Suprapubic skin (tissue), 4 donors: ENCODE measurements at regions not wholly inside any gene's neighbourhood (a gene's known extent, or its start where the extent isn't known, plus 50 kb on each side); places are given as distances from the start of the nearest gene placed in this dataset.

Experiments
- DNase-seq, 2 donors: peaks; one replicate each; pipeline ENCODE4 v3.0.0-alpha.2; 2019; ENCODE audit warnings: low spot score in 2 of 2
- H3K27ac ChIP-seq: fragments of 200-600 bp; sonication (generic); one replicate; pipeline ENCODE4 v1.5.1; 2019
- H3K27me3 ChIP-seq: fragments of 200-600 bp; sonication (generic); one replicate; pipeline ENCODE4 v1.5.1; 2019
- H3K36me3 ChIP-seq: fragments of 200-600 bp; sonication (generic); one replicate; pipeline ENCODE4 v1.5.1; 2019
- H3K4me1 ChIP-seq: fragments of 200-600 bp; sonication (generic); one replicate; pipeline ENCODE4 v1.5.1; 2019
- H3K4me3 ChIP-seq: fragments of 200-600 bp; sonication (generic); one replicate; pipeline ENCODE4 v1.5.1; 2019; ENCODE audit warnings: mild to moderate bottlenecking
- H3K9me3 ChIP-seq: fragments of 200-600 bp; sonication (generic); one replicate; pipeline ENCODE4 v1.5.1; 2019
- EP300 ChIP-seq: sonication (generic); formaldehyde crosslinking; IDR thresholded peaks from one replicate; pipeline ENCODE4 v1.6.1; 2017; ENCODE audit warnings: antibody characterized with exemption
- POLR2A ChIP-seq, 2 donors: fragments of 450-650 bp; IDR thresholded peaks; one replicate each; pipeline ENCODE4 v1.6.1; 2017; ENCODE audit warnings: antibody characterized with exemption in 2 of 2, mild to moderate bottlenecking in 2 of 2, moderate library complexity in 2 of 2
- POLR2AphosphoS5 ChIP-seq, 3 donors: sonication (generic); formaldehyde crosslinking; IDR thresholded peaks; one replicate each; pipeline ENCODE4 v1.6.1; 2017; ENCODE audit warnings: antibody characterized with exemption in 3 of 3
- WGBS: methylation state at CpG from one replicate; pipeline ENCODE4 v1.1.5; 2018; 5-methylcytosine and 5-hydroxymethylcytosine counted together
- TF ChIP-seq, protein P1 (sequence below), 2 donors: fragments of 200-600 bp in 1 of 2; fragments of 450-650 bp in 1 of 2; sonication (generic) in 1 of 2; IDR thresholded peaks; one replicate each; pipeline ENCODE4 v1.5.1; 2016 to 2019; ENCODE audit warnings: antibody characterized with exemption in 2 of 2, mild to moderate bottlenecking in 1 of 2, moderate library complexity in 1 of 2

DNA sequence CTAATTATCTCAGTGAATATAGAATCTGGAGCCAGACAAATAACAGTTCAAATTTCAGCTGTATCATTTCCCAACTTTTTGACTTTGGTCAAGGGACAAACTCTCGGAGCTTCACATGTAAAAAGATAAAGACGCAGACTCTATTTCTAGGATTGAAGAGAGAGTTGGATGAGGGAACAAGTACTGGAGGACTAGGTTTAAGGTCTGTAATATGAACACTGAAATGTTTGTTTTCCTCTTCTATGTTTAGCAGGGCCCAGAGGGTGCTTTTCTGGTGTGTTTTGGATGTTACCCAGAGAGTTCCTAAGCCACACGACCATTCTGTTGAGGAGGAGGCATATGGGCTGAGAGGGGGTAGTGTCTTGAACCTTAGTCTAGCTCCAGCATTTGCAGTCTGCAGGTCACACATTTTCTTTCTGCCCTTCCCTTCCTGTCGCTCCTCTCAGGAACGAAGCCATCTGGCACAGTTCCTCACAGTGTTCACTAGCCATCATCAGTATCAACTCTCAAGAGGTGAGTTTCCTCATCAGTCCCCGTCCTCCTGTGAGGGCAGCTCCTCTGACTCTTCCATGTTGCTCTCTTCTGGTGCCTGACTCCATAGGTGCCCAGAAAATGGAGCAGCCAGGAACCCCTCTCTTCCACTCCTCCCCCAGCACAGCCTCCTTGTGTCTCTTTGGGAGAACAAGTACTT lies 250.1 kb downstream of the SQOR start:
- TF ChIP-seq POLR2AphosphoS5 (IDR thresholded peaks at IDR 0.05) (no peak), POLR2A (IDR thresholded peaks at IDR 0.05) (no peak), EP300 (no peak)
- TF ChIP-seq, protein P1, sequence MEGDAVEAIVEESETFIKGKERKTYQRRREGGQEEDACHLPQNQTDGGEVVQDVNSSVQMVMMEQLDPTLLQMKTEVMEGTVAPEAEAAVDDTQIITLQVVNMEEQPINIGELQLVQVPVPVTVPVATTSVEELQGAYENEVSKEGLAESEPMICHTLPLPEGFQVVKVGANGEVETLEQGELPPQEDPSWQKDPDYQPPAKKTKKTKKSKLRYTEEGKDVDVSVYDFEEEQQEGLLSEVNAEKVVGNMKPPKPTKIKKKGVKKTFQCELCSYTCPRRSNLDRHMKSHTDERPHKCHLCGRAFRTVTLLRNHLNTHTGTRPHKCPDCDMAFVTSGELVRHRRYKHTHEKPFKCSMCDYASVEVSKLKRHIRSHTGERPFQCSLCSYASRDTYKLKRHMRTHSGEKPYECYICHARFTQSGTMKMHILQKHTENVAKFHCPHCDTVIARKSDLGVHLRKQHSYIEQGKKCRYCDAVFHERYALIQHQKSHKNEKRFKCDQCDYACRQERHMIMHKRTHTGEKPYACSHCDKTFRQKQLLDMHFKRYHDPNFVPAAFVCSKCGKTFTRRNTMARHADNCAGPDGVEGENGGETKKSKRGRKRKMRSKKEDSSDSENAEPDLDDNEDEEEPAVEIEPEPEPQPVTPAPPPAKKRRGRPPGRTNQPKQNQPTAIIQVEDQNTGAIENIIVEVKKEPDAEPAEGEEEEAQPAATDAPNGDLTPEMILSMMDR (IDR thresholded peaks at IDR 0.05), result no peak
- H3K36me3 ChIP-seq, result no peaks in the 10 kb centered on the region
- H3K27ac ChIP-seq, result no peak overlapping the region
- H3K27me3 ChIP-seq, result no peaks in the 10 kb centered on the region
- no peaks in the 10 kb centered on the region for H3K9me3 ChIP-seq
- 66% methylated on average over 6 of the region's 6 CpGs for WGBS
- no peak overlapping the region for H3K4me3 ChIP-seq
- H3K4me1 ChIP-seq, result no peaks in the 10 kb centered on the region
- DNase-seq, result no peak

DNA sequence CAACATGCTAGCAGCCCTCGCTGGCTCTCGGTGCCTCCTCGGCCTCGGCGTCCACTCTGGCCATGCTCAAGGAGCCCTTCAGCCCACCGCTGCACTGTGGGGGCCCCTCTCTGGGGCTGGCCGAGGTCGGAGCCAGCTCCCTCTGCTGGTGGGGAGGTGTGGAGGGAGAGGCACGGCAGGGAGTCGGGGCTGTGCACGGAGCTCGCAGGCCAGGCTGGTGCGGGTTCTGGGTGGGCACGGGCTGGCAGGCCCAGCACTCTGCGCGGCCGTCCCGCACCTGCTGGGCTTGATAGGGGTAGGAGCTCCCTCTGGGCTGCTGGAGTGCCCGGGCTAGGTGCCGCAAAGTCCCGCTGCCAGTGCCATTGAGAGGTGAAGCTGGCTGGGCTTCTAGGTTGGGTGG lies 251.0 kb downstream of the SQOR start:
- H3K4me1 ChIP-seq, result no peaks in the 10 kb centered on the region
- DNase-seq, result no peak

DNA sequence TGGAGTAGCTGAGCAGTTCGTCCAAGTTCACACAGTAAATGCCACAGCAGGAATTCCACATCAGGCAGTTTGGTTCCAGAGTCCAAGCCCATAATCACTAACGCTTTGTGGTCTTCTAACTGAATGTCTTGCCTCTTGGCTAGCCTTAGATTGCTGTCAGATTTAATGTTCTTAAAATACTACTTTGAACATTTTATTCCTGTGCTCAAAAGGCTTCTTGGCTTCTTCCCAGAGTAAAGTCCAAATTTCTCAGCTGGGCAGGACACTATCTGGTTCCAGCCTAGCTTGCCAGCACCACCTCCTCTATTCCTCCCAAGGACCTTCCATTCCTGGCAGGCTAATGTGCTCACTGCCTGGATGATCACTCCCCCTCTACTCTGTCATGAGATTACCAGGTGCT lies 256.9 kb downstream of the SQOR start:
- H3K27ac ChIP-seq, result no peak overlapping the region
- H3K27me3 ChIP-seq, result no peaks in the 10 kb centered on the region
- TF ChIP-seq POLR2AphosphoS5 (IDR thresholded peaks at IDR 0.05) (no peak), EP300 (no peak)
- TF ChIP-seq, protein P1 (IDR thresholded peaks at IDR 0.05), result no peak
- WGBS, result 37% methylated on average over 2 of the region's 2 CpGs
- H3K9me3 ChIP-seq, result no peaks in the 10 kb centered on the region
- no peaks in the 10 kb centered on the region for H3K4me1 ChIP-seq
- no peak overlapping the region for H3K4me3 ChIP-seq
- no peak for DNase-seq
- no peaks in the 10 kb centered on the region for H3K36me3 ChIP-seq

More for the DNA sequence above, 251.0 kb downstream of the SQOR start:
- H3K4me3 ChIP-seq, result no peak overlapping the region
- no peaks in the 10 kb centered on the region for H3K36me3 ChIP-seq
- TF ChIP-seq EP300 (no peak), POLR2A (IDR thresholded peaks at IDR 0.05) (no peak), POLR2AphosphoS5 (IDR thresholded peaks at IDR 0.05) (no peak)
- TF ChIP-seq, protein P1 (IDR thresholded peaks at IDR 0.05), result no peak
- H3K9me3 ChIP-seq, result no peaks in the 10 kb centered on the region
- H3K27ac ChIP-seq, result no peak overlapping the region
- 96% methylated on average over 11 of the region's 21 CpGs for WGBS
- H3K27me3 ChIP-seq, result no peaks in the 10 kb centered on the region

DNA sequence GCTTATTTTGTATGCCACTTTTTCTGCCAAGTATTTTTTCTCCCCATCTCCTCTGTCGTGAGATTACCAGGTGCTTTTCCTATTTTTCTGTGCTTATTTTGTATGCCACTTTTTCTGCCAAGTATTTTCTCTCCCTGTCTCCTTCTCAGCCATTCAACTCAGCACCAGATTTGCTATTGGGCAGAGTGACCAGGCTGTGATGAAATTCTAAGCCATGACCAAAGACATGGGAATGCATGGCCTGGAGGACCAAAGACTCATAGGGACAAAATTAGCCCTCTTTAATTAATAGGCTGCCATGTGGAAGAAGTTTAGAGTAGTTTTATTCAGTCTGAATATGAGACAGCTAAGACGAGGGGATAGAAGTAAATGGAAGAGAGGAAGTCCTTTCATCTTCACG lies 257.4 kb downstream of the SQOR start:
- H3K4me3 ChIP-seq, result no peak overlapping the region
- no peaks in the 10 kb centered on the region for H3K4me1 ChIP-seq
- TF ChIP-seq EP300 (no peak), POLR2A (IDR thresholded peaks at IDR 0.05) (no peak), POLR2AphosphoS5 (IDR thresholded peaks at IDR 0.05) (no peak)
- TF ChIP-seq, protein P1 (IDR thresholded peaks at IDR 0.05), result no peak
- WGBS, result 53% methylated on average over 3 of the region's 3 CpGs
- DNase-seq, result no peak
- H3K9me3 ChIP-seq, result no peaks in the 10 kb centered on the region
- no peak overlapping the region for H3K27ac ChIP-seq
- no peaks in the 10 kb centered on the region for H3K36me3 ChIP-seq
- no peaks in the 10 kb centered on the region for H3K27me3 ChIP-seq

DNA sequence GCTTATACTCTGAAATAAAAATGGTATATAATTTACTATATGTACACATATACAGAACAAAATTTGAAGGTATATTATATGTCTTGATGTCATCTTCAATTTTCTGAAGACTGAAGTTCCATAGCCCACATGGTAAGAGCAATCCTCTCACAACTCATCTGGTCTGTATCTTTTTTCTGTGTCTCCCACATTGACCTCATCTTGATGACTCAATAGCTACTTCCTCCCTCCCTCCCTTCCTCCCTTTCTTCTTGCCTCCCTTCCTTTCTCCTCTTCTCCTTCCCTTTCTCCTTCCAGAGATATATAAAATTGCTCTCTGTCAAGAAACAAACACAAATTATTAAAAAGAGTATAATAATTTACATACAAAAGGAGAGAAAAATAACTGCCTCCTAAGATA lies 268.5 kb downstream of the SQOR start:
- Histone ChIP-seq H3K4me3 (no peak overlapping the region), H3K27me3 (no peaks in the 10 kb centered on the region), H3K9me3 (peaks cover under 1% of the 10 kb centered on the region), H3K36me3 (no peaks in the 10 kb centered on the region), H3K27ac (no peak overlapping the region), H3K4me1 (no peaks in the 10 kb centered on the region)
- DNase-seq, result no peak
- TF ChIP-seq POLR2A (IDR thresholded peaks at IDR 0.05), result no peak
- no peak for TF ChIP-seq POLR2AphosphoS5 (IDR thresholded peaks at IDR 0.05)
- no peak for TF ChIP-seq EP300
- TF ChIP-seq, protein P1 (IDR thresholded peaks at IDR 0.05), result no peak
